Colonic mucosa (tissue), 4 donors: ENCODE measurements at regions not wholly inside any gene's neighbourhood (a gene's known extent, or its start where the extent isn't known, plus 50 kb on each side); places are given as distances from the start of the nearest gene placed in this dataset.
"Not testable (repeated sequence)": the region's sequence is repeated elsewhere in the genome, so short reads cannot be mapped to it uniquely, and the experiment has no call there.

Experiments
- DNase-seq: peaks from one replicate; pipeline ENCODE4 v3.0.0-alpha.2; 2020
- H3K27ac ChIP-seq: fragments of 200-600 bp; one replicate; pipeline ENCODE4 v1.8.0; 2021
- H3K27me3 ChIP-seq: fragments of 200-600 bp; one replicate; pipeline ENCODE4 v1.8.0; 2021
- H3K36me3 ChIP-seq: fragments of 200-600 bp; one replicate; pipeline ENCODE4 v1.8.0; 2021
- H3K4me1 ChIP-seq: fragments of 200-600 bp; one replicate; pipeline ENCODE4 v1.8.0; 2021; ENCODE audit warnings: mild to moderate bottlenecking
- H3K4me3 ChIP-seq: fragments of 200-600 bp; one replicate; pipeline ENCODE4 v1.8.0; 2021
- H3K9ac ChIP-seq, 2 donors: one replicate each; pipeline ENCODE4 v1.7.0; 2013; ENCODE audit warnings: control low read depth in 2 of 2, low read depth in 2 of 2, low read length in 2 of 2
- H3K9me3 ChIP-seq: fragments of 200-600 bp; one replicate; pipeline ENCODE4 v1.8.0; 2021
- CTCF ChIP-seq: fragments of 200-600 bp; IDR thresholded peaks from one replicate; pipeline ENCODE4 v1.8.0; 2022; ENCODE audit warnings: antibody characterized with exemption, mild to moderate bottlenecking
- intact Hi-C: fragments of 100-400 bp; cut with DNase I; formaldehyde crosslinking; loops from one replicate; pipeline ENCODE4 v1.14.1; 2022
- donor health status: healthy.
- donor health status: DM: no; HTN: no; CAD: no.
- donor health status: DM: no; HTN: no; CAD: no.

GRCh38 chr2:238613610-238614009 lies 186.9 kb downstream of the ASB1 start:
- Histone ChIP-seq H3K9me3 (no peaks in the 10 kb centered on the region), H3K9ac (no peak overlapping the region), H3K27ac (no peak overlapping the region), H3K36me3 (no peaks in the 10 kb centered on the region), H3K27me3 (no peaks in the 10 kb centered on the region), H3K4me3 (no peak overlapping the region), H3K4me1 (no peaks in the 10 kb centered on the region)
- TF ChIP-seq CTCF, result no peak
- intact Hi-C loops, result no loop called here
- no peak for DNase-seq

GRCh38 chr2:238614376-238614775 lies 187.6 kb downstream of the ASB1 start:
- Histone ChIP-seq H3K36me3 (no peaks in the 10 kb centered on the region), H3K4me1 (no peaks in the 10 kb centered on the region), H3K27me3 (no peaks in the 10 kb centered on the region), H3K4me3 (no peak overlapping the region), H3K9ac (no peak overlapping the region), H3K9me3 (no peaks in the 10 kb centered on the region), H3K27ac (no peak overlapping the region)
- TF ChIP-seq CTCF, result no peak
- no peak for DNase-seq
- intact Hi-C loops, result no loop called here

GRCh38 chr2:238615187-238615586 lies 188.5 kb downstream of the ASB1 start:
- no peak overlapping the region for H3K9ac ChIP-seq
- DNase-seq, result no peak
- H3K4me3 ChIP-seq, result no peak overlapping the region
- no peaks in the 10 kb centered on the region for H3K36me3 ChIP-seq
- no peak for TF ChIP-seq CTCF
- no peaks in the 10 kb centered on the region for H3K9me3 ChIP-seq
- H3K27me3 ChIP-seq, result no peaks in the 10 kb centered on the region
- H3K27ac ChIP-seq, result no peak overlapping the region
- no peaks in the 10 kb centered on the region for H3K4me1 ChIP-seq
- intact Hi-C loops, result no loop called here

- no peaks in the 10 kb centered on the region for H3K9me3 ChIP-seq
- no peaks in the 10 kb centered on the region for H3K4me1 ChIP-seq
- TF ChIP-seq CTCF, result no peak
- no peaks in the 10 kb centered on the region for H3K36me3 ChIP-seq
- no peaks in the 10 kb centered on the region for H3K27me3 ChIP-seq
- DNase-seq, result no peak
- H3K9ac ChIP-seq, result no peak overlapping the region
- no peak overlapping the region for H3K27ac ChIP-seq
- no peak overlapping the region for H3K4me3 ChIP-seq
- intact Hi-C loops, result no loop called here
Measured at GRCh38 chr2:238616681-238617080, 190.0 kb downstream of the ASB1 start.

GRCh38 chr2:238618494-238619283 lies 192.0 kb downstream of the ASB1 start:
- intact Hi-C loops, H3K9ac ChIP-seq, H3K4me1 ChIP-seq, H3K36me3 ChIP-seq, H3K9me3 ChIP-seq, H3K4me3 ChIP-seq, DNase-seq, H3K27me3 ChIP-seq, H3K27ac ChIP-seq: not testable (repeated sequence)

- intact Hi-C loops, result no loop called here
- H3K4me3 ChIP-seq, result no peak overlapping the region
- no peak overlapping the region for H3K27ac ChIP-seq
- no peak for DNase-seq
- H3K4me1 ChIP-seq, result no peaks in the 10 kb centered on the region
- no peaks in the 10 kb centered on the region for H3K27me3 ChIP-seq
- no peak overlapping the region for H3K9ac ChIP-seq
- TF ChIP-seq CTCF, result no peak
- H3K9me3 ChIP-seq, result no peaks in the 10 kb centered on the region
- no peaks in the 10 kb centered on the region for H3K36me3 ChIP-seq
Measured at GRCh38 chr2:238627899-238628298, 201.2 kb downstream of the ASB1 start.
